DND-41 (cell line): ENCODE measurements at regions not wholly inside any gene's neighbourhood (a gene's known extent, or its start where the extent isn't known, plus 50 kb on each side); places are given as distances from the start of the nearest gene placed in this dataset.

ENCODE experiments used
- ATAC-seq: fragments of 200-7000 bp; cut with Tn5 transposase; 3 replicates; pipeline ENCODE4 v1.9.1; 2021; ENCODE audit warnings: low read depth; ENCODE audit not compliant: insufficient read depth
- DNase-seq: peaks from one replicate; pipeline ENCODE4 v3.0.0-alpha.2; 2020
- H2AFZ ChIP-seq: 2 replicates; pipeline ENCODE4 v1.6.0; 2012; ENCODE audit warnings: low read depth, low read length
- H3K27ac ChIP-seq: 2 replicates; pipeline ENCODE4 v1.5.1; 2012; ENCODE audit warnings: low read length, inconsistent platforms
- H3K27me3 ChIP-seq: fragments of 200-600 bp; sonication (generic); 2 replicates; pipeline ENCODE4 v1.6.0; 2012; ENCODE audit warnings: low read length, mild to moderate bottlenecking, inconsistent platforms; ENCODE audit not compliant: insufficient read depth, poor library complexity
- H3K36me3 ChIP-seq: 2 replicates; pipeline ENCODE4 v1.5.1; 2012; ENCODE audit warnings: low read length, inconsistent platforms; ENCODE audit not compliant: insufficient read depth
- H3K4me1 ChIP-seq: 2 replicates; pipeline ENCODE4 v1.5.1; 2012; ENCODE audit warnings: mild to moderate bottlenecking, low read length; ENCODE audit not compliant: insufficient read depth
- H3K4me2 ChIP-seq: 2 replicates; pipeline ENCODE4 v1.6.0; 2012; ENCODE audit warnings: mild to moderate bottlenecking, moderate library complexity, low read length, inconsistent platforms; ENCODE audit not compliant: insufficient read depth
- H3K4me3 ChIP-seq, 2 experiments: fragments of 200-600 bp in 1 of 2; shearing (Covaris generic) in 1 of 2; 2 replicates each; pipeline ENCODE4 v1.5.1; 2012 to 2016; ENCODE audit warnings: inconsistent platforms in 2 of 2, low read length in 2 of 2, mild to moderate bottlenecking in 2 of 2, low read depth in 1 of 2, moderate library complexity in 1 of 2
- H3K79me2 ChIP-seq: 2 replicates; pipeline ENCODE4 v1.6.0; 2012; ENCODE audit warnings: low read length, inconsistent platforms; ENCODE audit not compliant: insufficient read depth
- H3K9ac ChIP-seq: 2 replicates; pipeline ENCODE4 v1.6.0; 2012; ENCODE audit warnings: low read depth, mild to moderate bottlenecking, inconsistent platforms, low read length, moderate library complexity
- H3K9me3 ChIP-seq: 2 replicates; pipeline ENCODE4 v1.5.1; 2012; ENCODE audit warnings: low read length, moderate library complexity, mild to moderate bottlenecking, inconsistent platforms; ENCODE audit not compliant: insufficient read depth, severe bottlenecking
- H4K20me1 ChIP-seq: 2 replicates; pipeline ENCODE4 v1.6.0; 2012; ENCODE audit warnings: low read length; ENCODE audit not compliant: insufficient read depth
- CTCF ChIP-seq: IDR thresholded peaks from 2 replicates; pipeline ENCODE4 v1.5.1; 2012; ENCODE audit warnings: borderline replicate concordance, low read length, moderate library complexity, mild to moderate bottlenecking; ENCODE audit not compliant: poor library complexity, severe bottlenecking; ENCODE audit errors: extremely low read depth
- EZH2 ChIP-seq: IDR thresholded peaks from 3 replicates; pipeline ENCODE4 v1.6.1; 2012; ENCODE audit warnings: borderline replicate concordance, low read depth, mild to moderate bottlenecking, moderate library complexity, low read length, inconsistent platforms; ENCODE audit not compliant: severe bottlenecking

GRCh38 chr2:16446706-16447105 is 218.9 kb downstream of the CYRIA start:
- Histone ChIP-seq H2AFZ (no peak overlapping the region), H3K9me3 (no peaks in the 10 kb centered on the region), H3K27ac (no peak overlapping the region), H3K27me3 (no peaks in the 10 kb centered on the region), H3K4me1 (no peaks in the 10 kb centered on the region), H3K4me2 (no peak overlapping the region), H4K20me1 (no peaks in the 10 kb centered on the region), H3K4me3 (no peak overlapping the region), H3K36me3 (no peaks in the 10 kb centered on the region), H3K9ac (no peak overlapping the region), H3K79me2 (no peaks in the 10 kb centered on the region)
- DNase-seq (no peak), ATAC-seq (no peak)
- no peak for TF ChIP-seq EZH2
- TF ChIP-seq CTCF = no peak

GRCh38 chr2:16442971-16443370 is 222.7 kb downstream of the CYRIA start:
- no peak overlapping the region for H2AFZ ChIP-seq
- ATAC-seq (no peak), DNase-seq (no peak)
- no peaks in the 10 kb centered on the region for H3K27me3 ChIP-seq
- no peak overlapping the region for H3K4me3 ChIP-seq
- TF ChIP-seq CTCF (no peak), EZH2 (no peak)
- no peaks in the 10 kb centered on the region for H3K79me2 ChIP-seq
- H3K9me3 ChIP-seq = no peaks in the 10 kb centered on the region
- H4K20me1 ChIP-seq = no peaks in the 10 kb centered on the region
- no peaks in the 10 kb centered on the region for H3K4me1 ChIP-seq
- H3K36me3 ChIP-seq = no peaks in the 10 kb centered on the region
- no peak overlapping the region for H3K27ac ChIP-seq
- no peak overlapping the region for H3K9ac ChIP-seq
- H3K4me2 ChIP-seq = no peak overlapping the region

GRCh38 chr2:16441431-16441830 is 224.2 kb downstream of the CYRIA start:
- Histone ChIP-seq H3K27ac (no peak overlapping the region), H2AFZ (no peak overlapping the region), H3K36me3 (no peaks in the 10 kb centered on the region), H3K79me2 (no peaks in the 10 kb centered on the region), H3K4me3 (no peak overlapping the region), H3K9ac (no peak overlapping the region), H3K4me2 (no peak overlapping the region), H3K9me3 (no peaks in the 10 kb centered on the region), H3K4me1 (no peaks in the 10 kb centered on the region), H4K20me1 (no peaks in the 10 kb centered on the region), H3K27me3 (no peaks in the 10 kb centered on the region)
- TF ChIP-seq EZH2 (no peak), CTCF (no peak)
- no peak for DNase-seq
- no peak for ATAC-seq

- Histone ChIP-seq H3K27ac (no peak overlapping the region), H4K20me1 (no peaks in the 10 kb centered on the region), H3K79me2 (no peaks in the 10 kb centered on the region), H3K9ac (no peak overlapping the region), H3K27me3 (no peaks in the 10 kb centered on the region), H3K9me3 (no peaks in the 10 kb centered on the region), H3K4me1 (no peaks in the 10 kb centered on the region), H3K4me2 (no peak overlapping the region), H2AFZ (no peak overlapping the region), H3K36me3 (no peaks in the 10 kb centered on the region), H3K4me3 (no peak overlapping the region)
- DNase-seq = no peak
- no peak for TF ChIP-seq CTCF
- no peak for TF ChIP-seq EZH2
- ATAC-seq = no peak
Observed at GRCh38 chr2:16440898-16441297, 224.7 kb downstream of the CYRIA start.
